ENCODE measurements at regions not wholly inside any gene's neighbourhood (a gene's known extent, or its start where the extent isn't known, plus 50 kb on each side); places are given as distances from the start of the nearest gene placed in this dataset.
A peak's percentile ranks its signal among the peaks of the same experiment; 100 is the strongest.

GRCh38 chr3:14286887-14287500, 108.4 kb downstream of the LSM3 start:
- DNase-seq (ENCODE audit: low read depth): no peak

- DNase-seq (ENCODE audit: low read depth): no peak
These were observed 109.7 kb downstream of the LSM3 start for GRCh38 chr3:14288177-14288788.

- DNase-seq (ENCODE audit: low read depth): no peak
These were observed 110.3 kb downstream of the LSM3 start for GRCh38 chr3:14288833-14289451.

GRCh38 chr3:14289590-14290461, 111.2 kb downstream of the LSM3 start:
- DNase-seq (ENCODE audit: low read depth): peak; percentile 51

- no peak for DNase-seq (ENCODE audit: low read depth)
These were observed 111.6 kb upstream of the SLC6A6 start for GRCh38 chr3:14290631-14291385.

GRCh38 chr3:14295037-14295436, 107.4 kb upstream of the SLC6A6 start:
- DNase-seq (ENCODE audit: low read depth): no peak

- no peak for DNase-seq (ENCODE audit: low read depth)
These were observed 106.6 kb upstream of the SLC6A6 start for GRCh38 chr3:14295801-14296200.

- DNase-seq (ENCODE audit: low read depth): no peak
These were observed 105.1 kb upstream of the SLC6A6 start for GRCh38 chr3:14297305-14297704.

GRCh38 chr3:14297784-14298236, 104.6 kb upstream of the SLC6A6 start:
- DNase-seq (ENCODE audit: low read depth): no peak

GRCh38 chr3:14298442-14298841, 104.0 kb upstream of the SLC6A6 start:
- DNase-seq (ENCODE audit: low read depth): no peak

- DNase-seq (ENCODE audit: low read depth): no peak
These were observed 103.3 kb upstream of the SLC6A6 start for GRCh38 chr3:14298991-14299555.

- no peak for DNase-seq (ENCODE audit: low read depth)
These were observed 102.6 kb upstream of the SLC6A6 start for GRCh38 chr3:14299767-14300166.

GRCh38 chr3:14300721-14301399, 101.5 kb upstream of the SLC6A6 start:
- no peak for DNase-seq (ENCODE audit: low read depth)

- no peak for DNase-seq (ENCODE audit: low read depth)
These were observed 100.8 kb upstream of the SLC6A6 start for GRCh38 chr3:14301558-14301957.

GRCh38 chr3:14303336-14304100, 98.9 kb upstream of the SLC6A6 start:
- DNase-seq (ENCODE audit: low read depth): no peak

- no peak for DNase-seq (ENCODE audit: low read depth)
These were observed 98.0 kb upstream of the SLC6A6 start for GRCh38 chr3:14304101-14305045.

- DNase-seq (ENCODE audit: low read depth): no peak
These were observed 97.1 kb upstream of the SLC6A6 start for GRCh38 chr3:14305324-14305723.

- no peak for DNase-seq (ENCODE audit: low read depth)
These were observed 96.3 kb upstream of the SLC6A6 start for GRCh38 chr3:14306142-14306541.

All from Daoy (cell line).